ENCODE measurements at regions not wholly inside any gene's neighbourhood (a gene's known extent, or its start where the extent isn't known, plus 50 kb on each side); places are given as distances from the start of the nearest gene placed in this dataset.

GRCh38 chrX:137387646-137388045 lies 178.3 kb upstream of the ZIC3 start:
- no peak for DNase-seq (ENCODE audit: low read depth)

- DNase-seq (ENCODE audit: low read depth), result no peak
These were observed 199.8 kb upstream of the ZIC3 start for GRCh38 chrX:137366018-137366633.

- DNase-seq (ENCODE audit: low read depth), result no peak
These were observed 202.4 kb upstream of the ZIC3 start for GRCh38 chrX:137363559-137363958.

- no peak for DNase-seq (ENCODE audit: low read depth)
These were observed 203.3 kb upstream of the ZIC3 start for GRCh38 chrX:137362583-137362982.

- no peak for DNase-seq (ENCODE audit: low read depth)
These were observed 211.1 kb upstream of the ZIC3 start for GRCh38 chrX:137354851-137355250.

- no peak for DNase-seq (ENCODE audit: low read depth)
These were observed 212.5 kb upstream of the ZIC3 start for GRCh38 chrX:137353404-137353803.

- DNase-seq (ENCODE audit: low read depth), result no peak
These were observed 213.7 kb upstream of the ZIC3 start for GRCh38 chrX:137352101-137352660.

GRCh38 chrX:137342969-137343368 lies 223.0 kb upstream of the ZIC3 start:
- no peak for DNase-seq (ENCODE audit: low read depth)

- DNase-seq (ENCODE audit: low read depth), result no peak
These were observed 252.3 kb upstream of the ZIC3 start for GRCh38 chrX:137313627-137314026.

- DNase-seq (ENCODE audit: low read depth), result no peak
These were observed 260.5 kb upstream of the ZIC3 start for GRCh38 chrX:137305404-137305803.

GRCh38 chrX:137297167-137297566 lies 263.4 kb upstream of the GPR101 start:
- DNase-seq (ENCODE audit: low read depth), result no peak

GRCh38 chrX:137290011-137290410 lies 256.2 kb upstream of the GPR101 start:
- DNase-seq (ENCODE audit: low read depth), result no peak

GRCh38 chrX:137287191-137287590 lies 253.4 kb upstream of the GPR101 start:
- DNase-seq (ENCODE audit: low read depth), result no peak

- no peak for DNase-seq (ENCODE audit: low read depth)
These were observed 252.6 kb upstream of the GPR101 start for GRCh38 chrX:137286423-137286822.

- no peak for DNase-seq (ENCODE audit: low read depth)
These were observed 245.0 kb upstream of the GPR101 start for GRCh38 chrX:137278825-137279224.

- DNase-seq (ENCODE audit: low read depth), result no peak
These were observed 229.6 kb upstream of the GPR101 start for GRCh38 chrX:137263374-137263773.

- no peak for DNase-seq (ENCODE audit: low read depth)
These were observed 211.4 kb upstream of the GPR101 start for GRCh38 chrX:137245183-137245582.

GRCh38 chrX:137236837-137237236 lies 203.0 kb upstream of the GPR101 start:
- no peak for DNase-seq (ENCODE audit: low read depth)

GRCh38 chrX:137234651-137235402 lies 201.0 kb upstream of the GPR101 start:
- no peak for DNase-seq (ENCODE audit: low read depth)

- DNase-seq (ENCODE audit: low read depth), result no peak
These were observed 199.7 kb upstream of the GPR101 start for GRCh38 chrX:137233478-137233877.

- peak; percentile 2 for DNase-seq (ENCODE audit: low read depth)
These were observed 193.4 kb upstream of the GPR101 start for GRCh38 chrX:137227151-137227550.

- DNase-seq (ENCODE audit: low read depth), result no peak
These were observed 181.7 kb upstream of the GPR101 start for GRCh38 chrX:137215467-137215866.

All from myocyte (in vitro differentiated cells).